Hepatocyte (in vitro differentiated cells): ENCODE measurements at regions not wholly inside any gene's neighbourhood (a gene's known extent, or its start where the extent isn't known, plus 50 kb on each side); places are given as distances from the start of the nearest gene placed in this dataset.

ENCODE experiments used
- CTCF ChIP-seq: fragments of 200-600 bp; sonication (generic); IDR thresholded peaks from 2 replicates; pipeline ENCODE4 v1.5.1; 2016; ENCODE audit warnings: antibody characterized with exemption, mild to moderate bottlenecking; ENCODE audit not compliant: poor library complexity
- EZH2 ChIP-seq: fragments of 200-600 bp; sonication (generic); IDR thresholded peaks from 2 replicates; pipeline ENCODE4 v1.6.1; 2016; ENCODE audit warnings: antibody characterized with exemption, mild to moderate bottlenecking, borderline replicate concordance

- TF ChIP-seq EZH2 (no peak), CTCF (no peak)
Observed at GRCh38 chr6:100184473-100184872, 190.4 kb upstream of the MCHR2 start.
